Hepatic stellate cell (primary cell): ENCODE measurements at regions not wholly inside any gene's neighbourhood (a gene's known extent, or its start where the extent isn't known, plus 50 kb on each side); places are given as distances from the start of the nearest gene placed in this dataset.
A peak's percentile ranks its signal among the peaks of the same experiment; 100 is the strongest.
"Not testable (repeated sequence)": the region's sequence is repeated elsewhere in the genome, so short reads cannot be mapped to it uniquely, and the experiment has no call there.

Experiments used
- DNase-seq: peaks from one replicate; pipeline ENCODE4 v3.0.0; 2011; ENCODE audit warnings: low spot score

- DNase-seq: peak; percentile 8
Observed at GRCh38 chr13:73844986-73845385, 289.2 kb downstream of the KLF12 start.

- no peak for DNase-seq
Observed at GRCh38 chr13:73842626-73843025, 291.6 kb downstream of the KLF12 start.

- DNase-seq: no peak
Observed at GRCh38 chr13:73842184-73842583, 292.0 kb downstream of the KLF12 start.

- no peak for DNase-seq
Observed at GRCh38 chr13:73837147-73837546, 297.1 kb downstream of the KLF12 start.

- DNase-seq: peak; percentile 7
Observed at GRCh38 chr13:73835138-73835721, 299.0 kb downstream of the KLF12 start.

- DNase-seq: no peak
Observed at GRCh38 chr13:73833325-73834070, 300.7 kb downstream of the KLF12 start.

- DNase-seq: no peak
Observed at GRCh38 chr13:73832825-73833224, 301.4 kb downstream of the KLF12 start.

- no peak for DNase-seq
Observed at GRCh38 chr13:73832128-73832588, 302.0 kb downstream of the KLF12 start.

GRCh38 chr13:73829416-73829815 lies 304.8 kb downstream of the KLF12 start:
- no peak for DNase-seq

GRCh38 chr13:73828811-73829210 lies 305.4 kb downstream of the KLF12 start:
- DNase-seq: no peak

GRCh38 chr13:73827434-73827833 lies 306.8 kb downstream of the KLF12 start:
- no peak for DNase-seq

GRCh38 chr13:73825143-73825542 lies 309.1 kb downstream of the KLF12 start:
- DNase-seq: no peak

GRCh38 chr13:73822668-73823592 lies 311.3 kb downstream of the KLF12 start:
- DNase-seq: no peak

GRCh38 chr13:73820688-73821087 lies 313.5 kb downstream of the KLF12 start:
- no peak for DNase-seq

- no peak for DNase-seq
Observed at GRCh38 chr13:73820285-73820684, 313.9 kb downstream of the KLF12 start.

- no peak for DNase-seq
Observed at GRCh38 chr13:73819711-73820110, 314.5 kb downstream of the KLF12 start.

- no peak for DNase-seq
Observed at GRCh38 chr13:73816702-73817101, 317.5 kb downstream of the KLF12 start.

GRCh38 chr13:73815796-73816195 lies 318.4 kb downstream of the KLF12 start:
- no peak for DNase-seq

GRCh38 chr13:73810647-73811046 lies 323.6 kb downstream of the KLF12 start:
- no peak for DNase-seq

GRCh38 chr13:73809561-73809960 lies 324.6 kb downstream of the KLF12 start:
- DNase-seq: peak; percentile 27

GRCh38 chr13:73808318-73808717 lies 325.9 kb downstream of the KLF12 start:
- DNase-seq: no peak

- DNase-seq: not testable (repeated sequence)
Observed at GRCh38 chr13:73805326-73805958, 328.8 kb downstream of the KLF12 start.
